PC-3 (cell line): ENCODE measurements at regions not wholly inside any gene's neighbourhood (a gene's known extent, or its start where the extent isn't known, plus 50 kb on each side); places are given as distances from the start of the nearest gene placed in this dataset.
"Not testable (repeated sequence)": the region's sequence is repeated elsewhere in the genome, so short reads cannot be mapped to it uniquely, and the experiment has no call there.

ENCODE experiments used
- EZH2 ChIP-seq: fragments of 300-600 bp; sonication (generic); IDR thresholded peaks from one replicate; pipeline ENCODE4 v1.6.1; 2017; ENCODE audit warnings: antibody characterized with exemption, mild to moderate bottlenecking, low read length; ENCODE audit not compliant: unreplicated experiment
- TF ChIP-seq, protein P1 (sequence below): fragments of 300-600 bp; sonication (generic); conservative IDR thresholded peaks from 2 replicates; pipeline ENCODE4 v1.5.1; 2017; ENCODE audit warnings: antibody characterized with exemption, low read depth, mild to moderate bottlenecking, low read length

DNA sequence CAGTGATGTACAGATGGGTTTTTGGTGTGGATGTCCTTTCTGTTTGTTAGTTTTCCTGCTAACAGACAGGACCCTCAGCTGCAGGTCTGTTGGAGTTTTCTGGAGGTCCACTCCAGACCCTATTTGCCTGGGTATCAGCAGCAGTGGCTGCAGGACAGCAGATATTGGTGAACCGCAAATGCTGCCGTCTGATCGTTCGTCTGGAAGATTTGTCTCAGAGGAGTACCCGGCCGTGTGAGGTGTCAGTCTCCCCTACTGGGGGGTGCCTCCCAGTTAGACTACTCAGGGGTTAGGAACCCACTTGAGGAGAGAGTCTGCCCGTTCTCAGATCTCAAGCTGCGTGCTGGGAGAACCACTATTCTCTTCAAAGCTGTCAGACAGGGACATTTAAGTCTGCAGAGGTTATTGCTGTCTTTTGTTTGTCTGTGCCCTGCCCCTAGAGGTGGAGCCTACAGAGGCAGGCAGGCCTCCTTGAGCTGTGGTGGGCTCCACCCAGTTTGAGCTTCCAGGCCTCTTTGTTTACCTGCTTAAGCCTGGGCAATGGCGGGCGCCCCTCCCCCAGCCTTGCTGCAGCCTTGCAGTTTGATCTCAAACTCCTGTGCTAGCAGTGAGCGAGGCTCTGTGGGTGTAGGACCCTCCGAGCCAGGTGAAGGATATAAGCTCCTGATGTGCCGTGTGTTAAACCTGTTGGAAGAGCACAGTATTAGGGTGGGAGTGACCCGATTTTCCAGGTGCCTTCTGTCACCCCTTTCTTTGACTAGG is 66.3 kb upstream of the PAM start:
- TF ChIP-seq, protein P1, sequence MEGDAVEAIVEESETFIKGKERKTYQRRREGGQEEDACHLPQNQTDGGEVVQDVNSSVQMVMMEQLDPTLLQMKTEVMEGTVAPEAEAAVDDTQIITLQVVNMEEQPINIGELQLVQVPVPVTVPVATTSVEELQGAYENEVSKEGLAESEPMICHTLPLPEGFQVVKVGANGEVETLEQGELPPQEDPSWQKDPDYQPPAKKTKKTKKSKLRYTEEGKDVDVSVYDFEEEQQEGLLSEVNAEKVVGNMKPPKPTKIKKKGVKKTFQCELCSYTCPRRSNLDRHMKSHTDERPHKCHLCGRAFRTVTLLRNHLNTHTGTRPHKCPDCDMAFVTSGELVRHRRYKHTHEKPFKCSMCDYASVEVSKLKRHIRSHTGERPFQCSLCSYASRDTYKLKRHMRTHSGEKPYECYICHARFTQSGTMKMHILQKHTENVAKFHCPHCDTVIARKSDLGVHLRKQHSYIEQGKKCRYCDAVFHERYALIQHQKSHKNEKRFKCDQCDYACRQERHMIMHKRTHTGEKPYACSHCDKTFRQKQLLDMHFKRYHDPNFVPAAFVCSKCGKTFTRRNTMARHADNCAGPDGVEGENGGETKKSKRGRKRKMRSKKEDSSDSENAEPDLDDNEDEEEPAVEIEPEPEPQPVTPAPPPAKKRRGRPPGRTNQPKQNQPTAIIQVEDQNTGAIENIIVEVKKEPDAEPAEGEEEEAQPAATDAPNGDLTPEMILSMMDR, result not testable (repeated sequence)
- not testable (repeated sequence) for TF ChIP-seq EZH2
